Breast epithelium (tissue), 3 donors: ENCODE measurements at regions not wholly inside any gene's neighbourhood (a gene's known extent, or its start where the extent isn't known, plus 50 kb on each side); places are given as distances from the start of the nearest gene placed in this dataset.

Experiments used
- CTCF ChIP-seq, 3 donors: fragments of 450-650 bp; IDR thresholded peaks; one replicate each; pipeline ENCODE4 v1.5.1; 2016 to 2017; ENCODE audit warnings: antibody characterized with exemption in 3 of 3, mild to moderate bottlenecking in 3 of 3, moderate library complexity in 3 of 3
- POLR2A ChIP-seq: fragments of 450-650 bp; IDR thresholded peaks from one replicate; pipeline ENCODE4 v1.6.1; 2016; ENCODE audit warnings: antibody characterized with exemption, mild to moderate bottlenecking, moderate library complexity
- POLR2AphosphoS5 ChIP-seq, 3 donors: sonication (generic); formaldehyde crosslinking; IDR thresholded peaks; one replicate each; pipeline ENCODE4 v1.6.1; 2017; ENCODE audit warnings: antibody characterized with exemption in 3 of 3

DNA sequence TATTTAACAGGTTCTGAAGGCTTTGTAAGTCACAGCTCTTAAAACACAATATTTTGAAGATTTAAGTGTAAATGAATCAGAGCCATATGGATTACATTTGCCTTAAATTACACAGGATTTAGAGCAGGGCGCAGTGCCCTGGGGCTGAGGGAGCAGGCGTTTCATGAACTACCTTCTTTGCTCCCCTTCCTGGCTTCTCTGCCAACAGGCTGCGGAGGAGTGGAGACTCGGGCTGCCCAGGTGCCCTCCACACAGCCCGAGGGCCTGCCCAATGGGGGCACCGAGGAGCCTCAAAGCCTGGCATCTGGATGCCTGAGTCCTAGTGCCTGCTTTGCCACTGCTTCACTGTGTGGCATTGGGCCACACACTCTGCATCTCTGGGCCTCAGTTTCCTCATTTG is 90.6 kb upstream of the HAND1 start:
- TF ChIP-seq CTCF (IDR thresholded peaks at IDR 0.05) (no peak), POLR2A (no peak), POLR2AphosphoS5 (IDR thresholded peaks at IDR 0.05) (no peak)
